CD4-positive, alpha-beta memory T cell (primary cell): ENCODE measurements at regions not wholly inside any gene's neighbourhood (a gene's known extent, or its start where the extent isn't known, plus 50 kb on each side); places are given as distances from the start of the nearest gene placed in this dataset.

Source experiments
- CTCF ChIA-PET: fragments of 350-600 bp; sonication (Branson Sonifier 250); formaldehyde crosslinking; loops from one replicate; lab custom pipeline; 2021; ENCODE audit warnings: inconsistent platforms; ENCODE audit not compliant: partially characterized antibody; lab: Charles Lee
- POLR2A ChIA-PET: fragments of 350-600 bp; sonication (Branson Sonifier 250); formaldehyde crosslinking; loops from one replicate; lab custom pipeline; 2021; ENCODE audit not compliant: partially characterized antibody; lab: Charles Lee
- DNase-seq, 5 donors: peaks; one replicate each; pipeline versions ENCODE4 v3.0.0 to v3.0.0-alpha.2; 2020 to 2022; ENCODE audit warnings: mixed read lengths in 1 of 5
- H3K27ac ChIP-seq: one replicate; pipeline ENCODE4 v1.7.0; 2013; ENCODE audit warnings: low read depth, low read length
- H3K27me3 ChIP-seq: 2 replicates; pipeline ENCODE4 v1.7.0; 2013; ENCODE audit warnings: mild to moderate bottlenecking, low read length, moderate library complexity; ENCODE audit not compliant: insufficient read depth
- H3K36me3 ChIP-seq: 2 replicates; pipeline ENCODE4 v1.7.0; 2013; ENCODE audit warnings: mild to moderate bottlenecking, low read length, moderate library complexity; ENCODE audit not compliant: insufficient read depth
- H3K4me1 ChIP-seq: 2 replicates; pipeline ENCODE4 v1.7.0; 2013; ENCODE audit warnings: mild to moderate bottlenecking, low read length, moderate library complexity; ENCODE audit not compliant: insufficient read depth
- H3K4me3 ChIP-seq, 2 donors: one replicate each; pipeline ENCODE4 v1.7.0; 2013; ENCODE audit warnings: low read length in 2 of 2, mild to moderate bottlenecking in 1 of 2
- H3K9me3 ChIP-seq, 2 donors: one replicate each; pipeline ENCODE4 v1.7.0; 2013; ENCODE audit warnings: low read length in 2 of 2, control low read depth in 1 of 2; ENCODE audit not compliant: control insufficient read depth in 1 of 2
- H3K27ac Mint-ChIP-seq, 7 donors: one replicate each; pipeline ENCODE4 v1.8.0; 2020 to 2021; ENCODE audit warnings: mixed read lengths in 7 of 7, mild to moderate bottlenecking in 6 of 7, inconsistent platforms in 3 of 7, moderate library complexity in 3 of 7
- H3K27me3 Mint-ChIP-seq, 2 donors: one replicate each; pipeline ENCODE4 v1.8.0; 2020 to 2021; ENCODE audit warnings: mixed read lengths in 2 of 2
- H3K36me3 Mint-ChIP-seq, 2 donors: one replicate each; pipeline ENCODE4 v1.8.0; 2020 to 2021; ENCODE audit warnings: mixed read lengths in 2 of 2, inconsistent platforms in 1 of 2, mild to moderate bottlenecking in 1 of 2
- H3K4me1 Mint-ChIP-seq, 4 donors: one replicate each; pipeline ENCODE4 v1.8.0; 2020 to 2021; ENCODE audit warnings: mixed read lengths in 4 of 4, mild to moderate bottlenecking in 1 of 4
- H3K4me3 Mint-ChIP-seq, 8 donors: one replicate each; pipeline ENCODE4 v1.8.0; 2020 to 2021; ENCODE audit warnings: mixed read lengths in 8 of 8, mild to moderate bottlenecking in 7 of 8, moderate library complexity in 6 of 8, inconsistent platforms in 3 of 8
- H3K9me3 Mint-ChIP-seq, 8 donors: one replicate each; pipeline ENCODE4 v1.8.0; 2020 to 2021; ENCODE audit warnings: mixed read lengths in 8 of 8, mild to moderate bottlenecking in 5 of 8, inconsistent platforms in 3 of 8, moderate library complexity in 1 of 8
- intact Hi-C: fragments of 100-400 bp; cut with micrococcal nuclease; formaldehyde crosslinking; loops from one replicate; pipeline ENCODE4 v1.15.1; 2023

- H3K36me3 Mint-ChIP-seq: no peaks in the 10 kb centered on the region
- H3K27me3 Mint-ChIP-seq: peaks cover 0 to 3% of the 10 kb centered on the region in 2 donors
- POLR2A ChIA-PET: no interaction called here
These were observed 346.6 kb upstream of the TNRC6C start for GRCh38 chr17:77611791-77612502.

GRCh38 chr17:77613218-77613617 lies 345.3 kb upstream of the TNRC6C start:
- POLR2A ChIA-PET: no interaction called here
- peak overlapping the region in 1 of 7 donors; percentile 22 for H3K27ac Mint-ChIP-seq
- no peak for DNase-seq
- H3K4me1 ChIP-seq: peaks cover 20% of the 10 kb centered on the region
- H3K4me3 ChIP-seq: no peak overlapping the region
- H3K36me3 Mint-ChIP-seq: no peaks in the 10 kb centered on the region
- no peaks in the 10 kb centered on the region for H3K27me3 ChIP-seq
- peaks cover 18 to 36% (median 25%) of the 10 kb centered on the region in 4 donors for H3K4me1 Mint-ChIP-seq
- H3K9me3 Mint-ChIP-seq: peaks cover 0 to 2% (median 0%) of the 10 kb centered on the region in 8 donors
- intact Hi-C loops: no loop called here
- H3K27ac ChIP-seq: no peak overlapping the region
- no peaks in the 10 kb centered on the region for H3K36me3 ChIP-seq
- no peaks in the 10 kb centered on the region for H3K9me3 ChIP-seq
- H3K4me3 Mint-ChIP-seq: no peak overlapping the region
- CTCF ChIA-PET: no interaction called here
- peaks cover 0 to 3% of the 10 kb centered on the region in 2 donors for H3K27me3 Mint-ChIP-seq

More at GRCh38 chr17:77611791-77612502, 346.6 kb upstream of the TNRC6C start:
- Histone ChIP-seq H3K36me3 (no peaks in the 10 kb centered on the region), H3K4me3 (no peak overlapping the region), H3K27me3 (no peaks in the 10 kb centered on the region), H3K27ac (no peak overlapping the region), H3K4me1 (peaks cover 20% of the 10 kb centered on the region), H3K9me3 (no peaks in the 10 kb centered on the region)
- Mint-ChIP-seq H3K4me1 (peaks cover 17 to 36% (median 23%) of the 10 kb centered on the region in 4 donors), H3K4me3 (peak overlapping the region in 4 of 8 donors; percentile 20 to 57 (median 34)), H3K27ac (peak overlapping the region in 5 of 7 donors; percentile 32 to 90 (median 56)), H3K9me3 (peaks cover 0 to 2% (median 0%) of the 10 kb centered on the region in 8 donors)
- DNase-seq: no peak
- intact Hi-C loops: no loop called here
- CTCF ChIA-PET: interaction anchor here (0.5 to 1.7 kb wide), 2 partner anchors 33 to 542 kb away, joined by 3 to 4 read pairs; no protein-coding TSS in a partner anchor

- peaks cover 21 to 36% (median 28%) of the 10 kb centered on the region in 4 donors for H3K4me1 Mint-ChIP-seq
- no peak overlapping the region for H3K4me3 Mint-ChIP-seq
- ChIA-PET CTCF (no interaction called here), POLR2A (no interaction called here)
- Histone ChIP-seq H3K4me3 (no peak overlapping the region), H3K36me3 (no peaks in the 10 kb centered on the region), H3K27ac (no peak overlapping the region), H3K4me1 (peaks cover 20% of the 10 kb centered on the region), H3K9me3 (no peaks in the 10 kb centered on the region), H3K27me3 (no peaks in the 10 kb centered on the region)
- H3K9me3 Mint-ChIP-seq: peaks cover 0 to 2% (median 0%) of the 10 kb centered on the region in 8 donors
- no peak for DNase-seq
- intact Hi-C loops: no loop called here
- H3K27ac Mint-ChIP-seq: peak overlapping the region in 1 of 7 donors; percentile 37
- H3K27me3 Mint-ChIP-seq: peaks cover 0 to 3% of the 10 kb centered on the region in 2 donors
- H3K36me3 Mint-ChIP-seq: no peaks in the 10 kb centered on the region
These were observed 344.9 kb upstream of the TNRC6C start for GRCh38 chr17:77613627-77614026.

GRCh38 chr17:77615703-77616253 lies 342.7 kb upstream of the TNRC6C start:
- H3K27me3 ChIP-seq: no peaks in the 10 kb centered on the region
- H3K36me3 Mint-ChIP-seq: no peaks in the 10 kb centered on the region
- no peaks in the 10 kb centered on the region for H3K9me3 ChIP-seq
- H3K9me3 Mint-ChIP-seq: peaks cover 0 to 5% (median 0%) of the 10 kb centered on the region in 8 donors
- CTCF ChIA-PET: no interaction called here
- no peak overlapping the region for H3K4me3 ChIP-seq
- H3K27me3 Mint-ChIP-seq: peaks cover 0 to 3% of the 10 kb centered on the region in 2 donors
- no peak for DNase-seq
- intact Hi-C loops: no loop called here
- H3K4me1 Mint-ChIP-seq: peaks cover 9 to 22% (median 14%) of the 10 kb centered on the region in 4 donors
- POLR2A ChIA-PET: no interaction called here
- H3K27ac Mint-ChIP-seq: no peak overlapping the region
- no peak overlapping the region for H3K27ac ChIP-seq
- H3K4me1 ChIP-seq: peaks cover 9% of the 10 kb centered on the region
- H3K4me3 Mint-ChIP-seq: no peak overlapping the region
- no peaks in the 10 kb centered on the region for H3K36me3 ChIP-seq

- Histone ChIP-seq H3K36me3 (no peaks in the 10 kb centered on the region), H3K4me1 (peaks cover 4% of the 10 kb centered on the region), H3K27ac (no peak overlapping the region), H3K27me3 (no peaks in the 10 kb centered on the region), H3K9me3 (no peaks in the 10 kb centered on the region), H3K4me3 (no peak overlapping the region)
- intact Hi-C loops: no loop called here
- H3K9me3 Mint-ChIP-seq: peaks cover 0 to 5% (median 0%) of the 10 kb centered on the region in 8 donors
- H3K27me3 Mint-ChIP-seq: peaks cover 0 to 3% of the 10 kb centered on the region in 2 donors
- CTCF ChIA-PET: no interaction called here
- H3K4me3 Mint-ChIP-seq: no peak overlapping the region
- H3K36me3 Mint-ChIP-seq: no peaks in the 10 kb centered on the region
- H3K4me1 Mint-ChIP-seq: peaks cover 4 to 19% (median 10%) of the 10 kb centered on the region in 4 donors
- H3K27ac Mint-ChIP-seq: peak overlapping the region in 1 of 7 donors; percentile 64
- DNase-seq: no peak
- POLR2A ChIA-PET: no interaction called here
These were observed 342.2 kb upstream of the TNRC6C start for GRCh38 chr17:77616254-77616731.

GRCh38 chr17:77617516-77617915 lies 341.0 kb upstream of the TNRC6C start:
- H3K36me3 ChIP-seq: no peaks in the 10 kb centered on the region
- H3K9me3 Mint-ChIP-seq: peaks cover 0 to 5% (median 0%) of the 10 kb centered on the region in 8 donors
- H3K27ac ChIP-seq: no peak overlapping the region
- H3K4me1 ChIP-seq: no peaks in the 10 kb centered on the region
- no peak overlapping the region for H3K4me3 Mint-ChIP-seq
- DNase-seq: no peak
- intact Hi-C loops: no loop called here
- H3K36me3 Mint-ChIP-seq: no peaks in the 10 kb centered on the region
- no peak overlapping the region for H3K27ac Mint-ChIP-seq
- H3K27me3 ChIP-seq: no peaks in the 10 kb centered on the region
- POLR2A ChIA-PET: no interaction called here
- no peaks in the 10 kb centered on the region for H3K9me3 ChIP-seq
- H3K4me1 Mint-ChIP-seq: peaks cover 4 to 14% (median 5%) of the 10 kb centered on the region in 4 donors
- H3K27me3 Mint-ChIP-seq: peaks cover 0 to 3% of the 10 kb centered on the region in 2 donors
- H3K4me3 ChIP-seq: no peak overlapping the region
- CTCF ChIA-PET: no interaction called here

- Histone ChIP-seq H3K4me3 (no peak overlapping the region), H3K4me1 (no peaks in the 10 kb centered on the region), H3K27me3 (no peaks in the 10 kb centered on the region), H3K9me3 (no peaks in the 10 kb centered on the region), H3K36me3 (no peaks in the 10 kb centered on the region), H3K27ac (no peak overlapping the region)
- peaks cover 0 to 3% of the 10 kb centered on the region in 2 donors for H3K27me3 Mint-ChIP-seq
- intact Hi-C loops: no loop called here
- peaks cover 3 to 14% (median 5%) of the 10 kb centered on the region in 4 donors for H3K4me1 Mint-ChIP-seq
- no peak for DNase-seq
- peak overlapping the region in 1 of 7 donors; percentile 40 for H3K27ac Mint-ChIP-seq
- ChIA-PET CTCF (no interaction called here), POLR2A (interaction anchor here (0.6 kb wide), 1 partner anchor 1166 kb away, joined by 3 read pairs; no protein-coding TSS in a partner anchor)
- H3K4me3 Mint-ChIP-seq: no peak overlapping the region
- H3K36me3 Mint-ChIP-seq: no peaks in the 10 kb centered on the region
- H3K9me3 Mint-ChIP-seq: peaks cover 0 to 5% (median 0%) of the 10 kb centered on the region in 8 donors
These were observed 340.3 kb upstream of the TNRC6C start for GRCh38 chr17:77618173-77618572.
